GM21786 (cell line): ENCODE measurements at regions not wholly inside any gene's neighbourhood (a gene's known extent, or its start where the extent isn't known, plus 50 kb on each side); places are given as distances from the start of the nearest gene placed in this dataset.
A peak's percentile ranks its signal among the peaks of the same experiment; 100 is the strongest.
"Not testable (repeated sequence)": the region's sequence is repeated elsewhere in the genome, so short reads cannot be mapped to it uniquely, and the experiment has no call there.

Experiments
- ATAC-seq: cut with Tn5 transposase; IDR thresholded peaks from one replicate; pipeline ENCODE4 v1.9.1; 2021; ENCODE audit not compliant: unreplicated experiment

DNA sequence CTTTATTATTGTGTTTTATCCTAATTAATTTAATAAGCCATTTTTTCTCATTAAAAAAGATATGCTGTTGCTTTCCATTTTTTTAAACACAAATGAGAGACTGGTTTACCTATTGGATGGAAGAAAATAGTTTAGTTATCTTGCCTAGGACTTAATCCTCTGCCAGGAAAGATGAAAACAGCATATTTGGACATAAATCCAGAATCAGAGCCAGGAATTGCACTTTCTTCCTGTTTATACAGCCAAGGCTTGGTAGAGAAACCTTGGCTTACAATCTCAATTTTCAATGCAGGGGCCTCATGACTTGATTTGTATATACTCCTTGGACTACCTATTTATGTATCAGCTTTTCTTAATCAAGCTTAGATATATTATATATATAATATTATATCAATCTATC lies 618.8 kb upstream of the SEMA3D start:
- ATAC-seq: no peak

DNA sequence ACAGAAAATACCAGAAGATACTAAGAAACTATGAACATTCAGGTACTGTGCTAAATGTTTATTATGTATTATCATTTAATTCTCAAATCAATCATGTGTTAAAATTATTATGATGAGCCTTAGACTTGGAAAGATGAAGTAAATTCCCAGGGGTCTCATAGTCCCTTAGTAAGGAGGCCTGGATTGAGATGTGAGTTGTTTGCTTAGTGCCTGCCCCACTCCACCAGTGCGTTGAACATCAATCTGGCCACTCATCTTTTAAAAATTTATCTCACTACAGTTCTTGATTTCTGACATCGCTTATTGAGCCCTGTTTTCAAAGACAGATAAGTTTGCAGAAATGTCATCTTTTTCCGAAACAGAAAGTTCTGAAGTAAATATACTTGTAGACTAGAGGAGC lies 618.4 kb upstream of the SEMA3D start:
- no peak for ATAC-seq

DNA sequence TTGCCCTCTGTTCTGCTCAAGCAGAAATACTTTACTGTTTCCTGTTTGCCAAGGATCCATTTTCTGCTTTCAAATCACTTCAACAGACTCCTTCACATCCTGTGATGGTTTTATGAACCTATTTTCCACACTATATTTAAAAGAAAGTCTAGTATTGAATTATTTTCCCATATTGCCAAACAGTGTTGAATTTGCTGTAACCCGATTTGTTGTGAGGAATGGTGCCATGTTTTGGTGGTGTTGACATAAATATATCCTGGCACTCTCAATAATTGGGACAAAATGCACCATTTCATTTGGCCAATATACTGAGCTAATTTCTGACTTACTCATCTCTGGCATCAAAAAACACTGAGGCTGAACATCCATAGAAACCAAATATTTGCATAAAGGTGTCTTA lies 615.4 kb upstream of the SEMA3D start:
- ATAC-seq: no peak

DNA sequence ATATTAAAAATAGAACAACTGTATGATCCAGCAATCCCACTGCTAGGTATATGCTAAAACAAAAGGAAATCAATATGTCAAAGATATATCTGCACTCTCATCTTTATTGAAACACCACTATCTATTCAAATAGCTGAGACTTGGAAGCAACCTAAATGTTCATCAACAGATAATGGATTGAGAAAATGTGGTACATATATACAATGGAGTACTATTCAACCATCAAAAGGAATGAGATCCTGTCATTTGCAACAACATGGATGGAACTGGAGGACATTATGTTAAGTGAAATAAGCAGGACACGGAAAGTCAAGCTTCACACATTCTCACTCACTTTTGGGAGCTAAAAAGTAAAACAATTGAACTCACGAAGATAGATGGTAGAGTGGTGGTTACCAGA lies 610.1 kb upstream of the SEMA3D start:
- ATAC-seq: no peak

DNA sequence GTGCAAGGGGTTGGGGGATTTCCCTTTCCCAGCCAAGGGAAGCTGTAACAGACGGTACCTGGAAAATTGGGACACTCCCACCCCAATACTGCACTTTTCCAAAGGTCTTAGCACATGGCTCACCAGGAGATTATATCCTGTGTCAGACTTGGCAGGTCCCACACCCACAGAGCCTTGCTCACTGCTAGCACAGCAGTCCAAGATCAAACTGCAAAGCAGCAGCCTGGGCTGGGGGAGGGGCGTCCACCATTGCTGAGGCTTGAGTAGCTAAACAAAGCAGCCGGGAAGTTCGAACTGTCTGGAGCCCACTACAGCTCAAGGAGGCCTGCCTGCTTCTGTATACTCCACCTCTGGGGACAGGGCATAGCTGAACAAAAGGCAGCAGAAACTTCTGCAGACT lies 604.2 kb upstream of the SEMA3D start:
- not testable (repeated sequence) for ATAC-seq

DNA sequence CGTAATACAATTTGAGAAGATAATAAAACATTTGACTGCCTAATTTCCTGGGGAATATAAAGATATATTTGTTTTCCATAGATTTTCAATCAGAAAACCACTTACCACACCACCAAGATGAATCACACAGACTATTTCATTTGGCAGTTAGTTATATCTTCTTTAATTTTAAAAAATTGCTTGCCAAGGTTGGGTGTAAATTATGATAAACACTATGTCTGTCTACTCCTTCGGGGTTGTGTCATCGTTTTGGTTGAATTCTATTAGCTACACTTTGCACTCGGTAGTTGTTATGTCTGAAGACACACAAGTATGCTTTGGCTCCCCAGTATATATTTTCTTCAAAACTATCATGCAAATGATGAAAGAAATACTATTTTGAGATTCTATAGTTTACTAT lies 594.8 kb upstream of the SEMA3D start:
- no peak for ATAC-seq

DNA sequence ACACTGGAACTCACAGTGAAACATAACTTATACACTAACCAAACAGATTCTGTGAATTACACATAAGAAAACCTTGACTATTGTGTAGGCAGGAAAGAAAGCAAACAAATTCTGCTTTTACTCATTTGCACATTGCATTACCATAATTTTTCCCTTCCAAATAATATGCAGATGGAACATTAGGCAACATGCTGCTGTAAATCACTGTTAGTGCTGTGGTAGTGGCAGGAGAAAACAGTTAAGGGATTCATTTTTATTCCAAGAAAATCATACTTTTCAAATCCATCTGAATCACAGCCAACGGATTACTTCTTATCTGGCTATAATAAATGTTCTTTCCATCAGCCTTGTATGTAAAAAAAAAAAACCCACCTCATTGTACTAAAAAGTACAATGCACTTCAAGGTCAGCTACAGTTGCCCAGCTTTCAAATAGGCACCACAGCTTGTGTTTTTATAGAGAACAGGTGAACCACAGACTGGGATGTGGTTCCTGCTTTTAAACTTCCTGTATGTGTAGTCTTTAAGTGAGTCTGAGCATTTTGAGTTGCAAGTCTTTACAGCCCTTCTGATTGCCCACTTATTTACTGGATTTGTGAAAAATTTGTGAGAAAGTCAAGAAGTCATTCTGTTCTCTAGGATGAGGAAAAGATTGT lies 590.0 kb upstream of the SEMA3D start:
- ATAC-seq: no peak

DNA sequence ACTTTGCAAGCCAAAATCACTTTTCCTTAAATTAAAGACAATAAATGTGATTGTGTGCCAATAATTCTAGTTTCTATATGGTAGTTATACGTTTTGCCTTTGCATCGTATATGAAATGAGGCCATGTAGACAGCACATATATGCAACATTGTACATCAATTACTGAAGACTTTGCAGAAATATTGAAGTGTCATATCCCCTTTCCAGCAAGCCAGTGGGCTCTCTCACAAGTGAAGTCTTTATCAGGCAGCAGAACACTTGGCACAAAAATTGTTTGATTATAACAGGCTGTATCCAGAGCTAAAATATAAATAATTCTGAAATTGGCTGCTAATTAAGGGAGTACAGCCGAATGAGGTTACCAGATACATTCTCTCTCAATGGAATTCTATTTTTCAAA lies 588.6 kb upstream of the SEMA3D start:
- ATAC-seq: no peak

DNA sequence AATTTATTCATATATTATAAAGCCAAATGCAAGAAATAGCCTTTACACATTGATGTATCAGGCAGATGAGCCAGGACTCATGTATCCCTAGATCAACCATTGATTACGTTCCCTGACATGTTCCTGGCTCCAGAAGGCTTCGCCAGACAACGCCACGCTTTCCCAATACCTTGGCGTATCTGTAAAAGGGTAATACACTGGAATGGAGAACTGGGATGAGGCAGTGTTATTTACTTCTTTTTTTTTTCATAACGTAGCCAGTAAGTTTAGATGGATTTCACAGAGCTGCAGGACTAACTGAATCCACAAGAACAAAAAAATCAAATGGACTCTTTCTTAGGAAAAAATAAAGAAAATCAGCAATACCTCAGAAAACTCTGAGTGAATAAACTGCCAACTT lies 588.1 kb upstream of the SEMA3D start:
- ATAC-seq: no peak

DNA sequence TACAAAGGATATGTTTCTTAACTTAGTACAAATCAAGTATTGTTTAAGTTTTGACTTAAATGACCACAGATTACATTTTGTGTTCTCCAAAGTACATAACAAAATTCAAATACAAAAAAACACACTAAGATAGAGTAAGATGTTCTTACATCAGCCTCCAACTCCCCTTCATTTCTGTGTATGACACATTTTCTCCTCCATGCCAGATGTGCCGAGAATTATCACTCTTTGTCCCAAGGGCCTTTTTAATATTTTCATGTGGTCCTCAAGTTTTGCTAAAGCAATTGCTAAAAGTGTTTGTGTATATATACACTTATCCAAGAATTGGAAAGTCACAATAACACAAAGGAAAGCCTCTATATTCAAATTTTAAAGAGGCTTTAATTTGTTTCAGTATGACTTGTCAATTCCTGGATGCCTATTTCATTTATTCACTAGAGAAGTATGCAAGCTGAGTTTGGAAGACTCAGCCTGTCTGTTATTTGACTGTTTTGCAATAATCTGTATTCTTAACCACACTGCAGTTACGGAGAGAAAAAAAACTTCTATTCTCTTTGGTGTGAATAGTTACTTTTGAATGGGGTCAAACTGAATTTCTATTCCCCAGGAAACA lies 586.4 kb upstream of the SEMA3D start:
- ATAC-seq: no peak

DNA sequence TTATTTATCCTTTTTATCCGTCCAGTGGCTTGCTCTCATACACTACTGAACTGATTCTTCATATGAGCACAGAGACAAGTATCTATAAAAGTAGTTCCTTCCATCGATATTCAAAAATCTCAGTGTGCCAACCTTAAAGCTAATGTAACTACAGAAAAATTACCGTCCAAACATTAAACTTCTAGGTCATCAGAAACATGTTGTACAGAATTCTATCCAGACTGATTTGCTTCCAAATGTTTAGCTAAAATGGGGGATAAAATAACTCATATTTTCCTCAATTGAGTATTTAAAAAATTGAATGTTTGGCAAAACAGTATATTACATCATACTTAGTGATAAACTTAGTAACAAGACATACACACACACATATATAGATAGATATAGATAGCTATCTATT lies 584.7 kb upstream of the SEMA3D start:
- no peak for ATAC-seq

DNA sequence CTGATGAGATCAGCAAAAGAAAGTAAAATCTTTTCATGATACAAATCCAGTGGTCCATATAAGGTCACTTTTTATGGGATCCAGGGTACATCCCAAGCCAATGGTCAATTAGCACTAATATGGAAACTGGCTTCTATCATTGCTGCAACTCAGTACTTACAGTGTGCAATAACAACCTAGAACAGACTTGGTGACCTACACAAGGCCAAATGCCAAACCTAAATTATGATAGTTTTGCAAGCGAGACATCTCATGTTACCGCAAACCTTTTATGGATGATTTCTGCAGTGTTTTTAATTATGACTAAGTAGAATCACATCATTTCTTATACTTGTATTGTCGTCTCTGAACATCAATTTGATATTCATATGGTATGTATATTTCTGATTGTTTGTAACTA lies 583.5 kb upstream of the SEMA3D start:
- ATAC-seq: no peak

DNA sequence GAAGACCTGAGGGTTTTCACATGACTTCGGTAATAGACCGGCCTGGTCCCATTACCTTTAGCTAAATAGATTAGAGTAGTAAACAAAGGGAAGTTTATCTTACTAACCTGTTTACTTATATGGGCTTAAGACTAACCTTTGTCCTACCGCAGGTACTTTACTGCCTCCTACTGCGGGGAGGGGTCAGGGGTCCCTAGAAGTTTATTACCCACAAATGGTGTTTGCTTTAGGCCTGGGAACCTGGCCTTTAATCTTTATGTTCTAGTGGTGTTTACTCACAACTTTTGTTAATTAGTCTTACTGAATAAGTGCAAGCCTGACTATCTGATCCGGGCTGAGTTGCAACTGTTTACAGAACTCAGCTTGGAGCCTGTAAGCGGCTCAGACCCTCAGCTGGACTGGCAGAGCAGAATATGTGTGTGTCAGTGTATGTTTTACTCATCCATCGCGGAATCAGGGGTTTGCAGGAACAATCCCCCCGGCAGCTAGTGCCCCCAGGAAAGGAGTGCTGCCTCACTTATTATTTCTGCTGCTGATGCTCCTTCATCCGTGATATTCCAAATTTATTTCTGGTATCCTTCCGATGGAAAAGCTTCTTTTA lies 578.9 kb upstream of the SEMA3D start:
- no peak for ATAC-seq

DNA sequence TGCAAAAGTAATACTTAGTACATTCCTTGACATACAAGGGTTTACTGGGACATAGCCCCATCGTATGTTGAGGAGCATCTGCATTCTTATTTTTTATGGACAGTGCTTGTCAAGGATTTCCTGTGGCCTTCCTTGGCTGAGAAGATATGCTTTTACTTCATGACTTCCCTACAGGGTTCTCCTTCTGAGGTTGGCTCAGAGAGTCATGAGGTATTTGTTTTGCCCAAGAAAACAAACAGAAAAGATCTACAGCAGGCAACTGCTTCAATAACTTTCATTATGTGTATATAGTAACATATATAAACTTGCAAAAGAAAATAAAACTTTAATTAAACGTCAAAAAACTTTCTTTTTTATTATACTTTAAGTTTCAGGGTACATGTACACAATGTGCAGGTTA lies 577.2 kb upstream of the SEMA3D start:
- no peak for ATAC-seq

DNA sequence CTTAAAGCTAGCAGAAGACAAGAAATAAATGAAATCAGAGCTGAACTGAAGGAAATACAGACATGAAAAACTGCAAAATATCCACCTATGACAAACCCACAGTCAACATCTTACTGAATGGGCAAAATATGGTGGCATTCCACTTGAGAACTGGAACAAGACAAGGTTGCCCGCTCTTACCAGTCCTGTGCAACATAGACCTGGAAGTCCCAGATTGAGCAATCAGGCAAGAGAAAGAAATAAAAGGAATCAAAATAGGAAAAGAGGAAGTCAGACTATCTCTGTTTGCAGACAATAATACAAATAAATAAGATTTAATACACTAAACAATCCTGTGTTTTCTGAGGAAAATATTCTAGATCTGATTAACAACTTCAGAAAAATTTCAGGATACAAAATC lies 570.5 kb upstream of the SEMA3D start:
- no peak for ATAC-seq

DNA sequence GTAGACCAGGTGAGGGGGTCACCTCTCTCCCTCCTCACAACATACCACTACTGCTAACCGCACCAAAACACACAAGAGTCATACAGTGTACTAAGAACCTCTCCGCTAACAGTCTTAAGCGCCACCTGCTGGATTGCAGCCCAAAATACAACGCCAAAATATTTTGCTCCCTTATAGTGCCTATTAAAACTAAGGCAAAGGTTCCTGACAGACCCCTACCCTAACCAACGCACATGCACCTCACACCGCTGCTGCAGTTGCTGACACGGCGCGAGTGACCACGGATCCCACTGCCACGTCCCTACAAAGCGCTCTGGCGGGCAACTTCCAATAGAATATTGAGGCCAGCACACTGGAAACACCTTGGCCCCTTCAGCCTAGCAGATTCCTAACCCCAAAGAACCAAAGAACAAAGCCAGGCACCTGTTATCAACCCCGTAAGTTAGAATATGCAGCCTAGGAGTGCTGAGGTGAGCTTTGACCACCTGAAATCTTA lies 563.6 kb upstream of the SEMA3D start:
- peak; percentile 94 for ATAC-seq

DNA sequence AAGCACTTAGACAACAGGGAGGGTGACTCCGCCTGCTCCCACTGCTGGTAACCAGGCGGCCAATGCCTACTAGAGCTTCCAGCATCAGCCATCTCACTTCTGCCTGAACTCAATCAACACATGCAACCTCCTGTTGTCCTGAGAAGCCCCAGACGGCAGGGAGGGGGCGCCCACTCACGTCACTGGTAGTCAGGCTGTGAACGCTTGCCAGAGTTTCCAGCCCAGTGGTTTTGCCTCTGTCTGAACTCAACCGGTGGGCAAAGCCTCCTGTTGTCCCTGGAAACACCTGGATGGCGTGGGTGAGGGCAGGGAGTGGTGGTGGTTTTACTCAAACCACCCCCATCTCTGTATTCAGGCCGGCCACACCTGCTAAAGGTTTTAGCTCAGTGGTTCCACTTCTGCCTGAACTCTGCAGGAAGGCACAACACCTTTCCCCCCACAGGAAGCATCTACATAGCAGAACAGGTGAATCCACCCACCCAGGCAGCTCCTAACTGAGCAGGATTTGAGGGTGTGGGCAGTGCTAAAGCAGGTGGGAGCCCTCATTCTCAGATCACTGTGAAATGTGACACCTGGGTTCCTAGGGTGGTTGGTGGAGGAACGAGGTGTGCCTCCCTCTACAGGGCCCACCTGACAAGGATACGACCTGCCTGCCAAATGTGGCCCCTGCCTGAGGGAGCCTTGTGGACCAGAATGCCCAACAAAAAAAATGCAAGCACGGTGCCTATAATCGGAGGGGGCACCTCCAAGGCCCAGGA lies 563.0 kb upstream of the SEMA3D start:
- ATAC-seq: peak; percentile 24

DNA sequence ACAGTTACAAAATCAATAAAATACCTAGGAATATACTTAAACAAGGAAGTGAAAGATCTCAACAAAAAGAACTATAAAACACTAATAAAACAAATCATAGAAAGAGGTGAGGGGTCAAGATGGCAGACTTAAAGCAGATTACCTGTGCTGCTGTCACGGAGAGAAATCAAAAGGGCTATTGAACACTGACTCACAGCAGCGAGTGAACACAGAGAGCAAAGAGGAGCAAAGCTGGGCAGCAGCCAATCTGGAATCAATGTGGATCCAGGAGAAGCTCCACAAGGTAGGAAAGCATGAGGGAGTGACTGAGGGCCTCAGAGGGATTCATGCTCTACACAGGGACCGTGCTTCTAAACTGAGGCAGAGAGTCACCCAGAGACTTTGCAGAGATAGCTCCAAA lies 562.0 kb upstream of the SEMA3D start:
- ATAC-seq: no peak

DNA sequence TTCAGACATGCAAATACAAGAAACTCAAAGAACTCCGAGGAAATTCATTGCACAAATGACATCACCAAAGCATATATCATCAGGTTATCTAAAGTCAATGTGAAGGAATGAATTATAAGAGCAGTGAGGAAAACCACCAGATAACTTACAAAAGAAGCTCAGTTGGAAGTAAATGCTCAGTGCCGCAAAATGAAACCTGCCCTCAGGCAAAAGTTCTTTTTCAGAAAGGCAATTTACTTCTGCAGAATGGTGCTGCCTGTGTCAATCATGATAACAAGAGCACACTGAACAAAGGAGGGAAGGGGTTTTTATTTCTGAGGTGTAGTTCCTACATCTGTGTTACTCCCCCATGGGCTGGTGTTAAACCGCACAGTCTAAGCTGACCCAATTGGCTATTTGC lies 550.6 kb upstream of the SEMA3D start:
- no peak for ATAC-seq

DNA sequence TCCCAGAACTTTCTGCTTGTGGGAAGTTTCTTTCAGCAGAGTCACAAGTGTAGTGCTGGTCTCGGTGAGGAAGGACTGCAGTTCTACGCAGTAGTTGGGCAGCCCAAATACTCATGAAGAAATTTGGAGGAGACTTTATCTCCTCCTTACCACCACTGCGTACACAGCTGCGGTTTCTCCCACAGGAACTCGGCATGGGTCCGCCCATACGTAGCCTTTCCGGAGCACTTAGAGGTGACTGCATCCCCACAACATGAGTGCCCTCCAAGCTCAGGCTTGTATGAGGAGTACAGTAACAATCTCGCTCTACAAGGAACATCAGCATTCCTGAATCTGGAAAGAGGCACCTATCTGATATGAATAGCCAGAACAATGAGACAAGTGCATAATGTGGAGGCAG lies 549.2 kb upstream of the SEMA3D start:
- ATAC-seq: no peak

DNA sequence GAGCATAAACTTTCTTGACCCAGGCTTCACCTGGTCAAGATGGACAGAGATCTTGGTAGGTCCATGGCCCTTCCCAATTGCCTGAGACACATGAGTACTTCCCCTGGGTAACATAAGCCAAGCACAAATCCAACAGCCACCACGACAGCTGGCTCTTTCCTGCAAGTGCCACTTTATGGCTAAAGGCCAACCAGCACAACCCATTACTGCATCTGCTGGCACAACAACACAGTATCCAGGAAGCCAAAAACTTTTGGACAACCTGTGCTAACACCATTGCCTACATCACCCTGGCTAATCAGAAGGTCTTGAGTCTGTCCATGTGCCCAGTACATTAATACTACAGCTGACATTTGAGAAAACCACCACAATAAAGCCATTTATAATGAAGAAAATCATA lies 548.0 kb upstream of the SEMA3D start:
- no peak for ATAC-seq
